ENCODE measurements at regions not wholly inside any gene's neighbourhood (a gene's known extent, or its start where the extent isn't known, plus 50 kb on each side); places are given as distances from the start of the nearest gene placed in this dataset.

GRCh38 chr1:232333419-232333767 lies 296.5 kb downstream of the SIPA1L2 start:
- TF ChIP-seq CTCF (IDR thresholded peaks at IDR 0.05) = no peak
- TF ChIP-seq POLR2AphosphoS5 (IDR thresholded peaks at IDR 0.05; ENCODE audit: insufficient read depth in 1 of 2, low read depth in 1 of 2) = no peak

Measured in vagina (tissue), 2 donors.